T-helper 17 cell (primary cell): ENCODE measurements at regions not wholly inside any gene's neighbourhood (a gene's known extent, or its start where the extent isn't known, plus 50 kb on each side); places are given as distances from the start of the nearest gene placed in this dataset.

ENCODE experiments used
- ATAC-seq: fragments of 150-1000 bp; cut with Tn5 transposase; 2 replicates; pipeline ENCODE4 v1.10.0; 2021; ENCODE audit warnings: mild to moderate bottlenecking, moderate library complexity
- DNase-seq, 3 donors: peaks; one replicate each; pipeline versions ENCODE4 v3.0.0 to v3.0.0-alpha.2; 2020 to 2021
- H3K9me3 ChIP-seq: one replicate; pipeline ENCODE4 v1.7.0; 2013; ENCODE audit warnings: low read length, mild to moderate bottlenecking; ENCODE audit not compliant: control insufficient read depth, poor library complexity, severe bottlenecking
- H3K27ac Mint-ChIP-seq: one replicate; pipeline ENCODE4 v1.8.0; 2022; ENCODE audit warnings: mild to moderate bottlenecking, moderate library complexity, mixed read lengths
- H3K27me3 Mint-ChIP-seq: one replicate; pipeline ENCODE4 v1.8.0; 2022; ENCODE audit warnings: mixed read lengths
- H3K36me3 Mint-ChIP-seq: one replicate; pipeline ENCODE4 v1.8.0; 2022; ENCODE audit warnings: low read depth, mixed read lengths
- H3K4me1 Mint-ChIP-seq: one replicate; pipeline ENCODE4 v1.8.0; 2022; ENCODE audit warnings: mild to moderate bottlenecking, mixed read lengths
- H3K4me3 Mint-ChIP-seq: one replicate; pipeline ENCODE4 v1.8.0; 2022; ENCODE audit warnings: mild to moderate bottlenecking, moderate library complexity, mixed read lengths

GRCh38 chr1:213669964-213670691 lies 317.6 kb upstream of the PROX1 start:
- no peak overlapping the region for H3K4me3 Mint-ChIP-seq
- DNase-seq, result no peak
- no peaks in the 10 kb centered on the region for H3K27me3 Mint-ChIP-seq
- no peaks in the 10 kb centered on the region for H3K36me3 Mint-ChIP-seq
- H3K9me3 ChIP-seq, result no peaks in the 10 kb centered on the region
- peak; percentile 84 for ATAC-seq
- H3K27ac Mint-ChIP-seq, result no peak overlapping the region
- peaks cover 3% of the 10 kb centered on the region for H3K4me1 Mint-ChIP-seq

GRCh38 chr1:213670692-213671023 lies 317.1 kb upstream of the PROX1 start:
- no peak for ATAC-seq
- no peaks in the 10 kb centered on the region for H3K27me3 Mint-ChIP-seq
- H3K36me3 Mint-ChIP-seq, result no peaks in the 10 kb centered on the region
- no peak overlapping the region for H3K4me3 Mint-ChIP-seq
- peaks cover 3% of the 10 kb centered on the region for H3K4me1 Mint-ChIP-seq
- DNase-seq, result no peak
- H3K27ac Mint-ChIP-seq, result no peak overlapping the region
- no peaks in the 10 kb centered on the region for H3K9me3 ChIP-seq

- DNase-seq, result no peak
- H3K9me3 ChIP-seq, result no peaks in the 10 kb centered on the region
- Mint-ChIP-seq H3K36me3 (no peaks in the 10 kb centered on the region), H3K4me1 (peaks cover 3% of the 10 kb centered on the region), H3K4me3 (no peak overlapping the region), H3K27ac (no peak overlapping the region), H3K27me3 (no peaks in the 10 kb centered on the region)
- ATAC-seq, result no peak
Observed at GRCh38 chr1:213675043-213675442, 312.7 kb upstream of the PROX1 start.

- Mint-ChIP-seq H3K4me1 (no peaks in the 10 kb centered on the region), H3K36me3 (no peaks in the 10 kb centered on the region), H3K27me3 (no peaks in the 10 kb centered on the region), H3K27ac (no peak overlapping the region), H3K4me3 (no peak overlapping the region)
- no peaks in the 10 kb centered on the region for H3K9me3 ChIP-seq
- no peak for ATAC-seq
- no peak for DNase-seq
Observed at GRCh38 chr1:213676736-213677135, 311.0 kb upstream of the PROX1 start.

GRCh38 chr1:213678348-213678747 lies 309.4 kb upstream of the PROX1 start:
- no peaks in the 10 kb centered on the region for H3K9me3 ChIP-seq
- Mint-ChIP-seq H3K27ac (no peak overlapping the region), H3K27me3 (peaks cover 6% of the 10 kb centered on the region), H3K36me3 (no peaks in the 10 kb centered on the region), H3K4me1 (no peaks in the 10 kb centered on the region), H3K4me3 (no peak overlapping the region)
- DNase-seq (no peak), ATAC-seq (no peak)

- Mint-ChIP-seq H3K36me3 (no peaks in the 10 kb centered on the region), H3K27ac (no peak overlapping the region), H3K4me1 (no peaks in the 10 kb centered on the region), H3K27me3 (peaks cover 6% of the 10 kb centered on the region), H3K4me3 (no peak overlapping the region)
- ATAC-seq (no peak), DNase-seq (no peak)
- H3K9me3 ChIP-seq, result no peaks in the 10 kb centered on the region
Observed at GRCh38 chr1:213678753-213679152, 309.0 kb upstream of the PROX1 start.

- no peaks in the 10 kb centered on the region for H3K9me3 ChIP-seq
- H3K4me3 Mint-ChIP-seq, result no peak overlapping the region
- no peak overlapping the region for H3K27ac Mint-ChIP-seq
- no peaks in the 10 kb centered on the region for H3K36me3 Mint-ChIP-seq
- ATAC-seq, result no peak
- DNase-seq, result no peak
- H3K4me1 Mint-ChIP-seq, result no peaks in the 10 kb centered on the region
- peaks cover 6% of the 10 kb centered on the region for H3K27me3 Mint-ChIP-seq
Observed at GRCh38 chr1:213679153-213679552, 308.6 kb upstream of the PROX1 start.

- H3K9me3 ChIP-seq, result no peaks in the 10 kb centered on the region
- no peaks in the 10 kb centered on the region for H3K4me1 Mint-ChIP-seq
- H3K27ac Mint-ChIP-seq, result no peak overlapping the region
- ATAC-seq (no peak), DNase-seq (no peak)
- H3K36me3 Mint-ChIP-seq, result no peaks in the 10 kb centered on the region
- H3K27me3 Mint-ChIP-seq, result peaks cover 6% of the 10 kb centered on the region
- H3K4me3 Mint-ChIP-seq, result no peak overlapping the region
Observed at GRCh38 chr1:213680677-213681325, 307.0 kb upstream of the PROX1 start.

GRCh38 chr1:213681788-213682340 lies 305.9 kb upstream of the PROX1 start:
- no peak overlapping the region for H3K4me3 Mint-ChIP-seq
- peaks cover 6% of the 10 kb centered on the region for H3K27me3 Mint-ChIP-seq
- H3K36me3 Mint-ChIP-seq, result no peaks in the 10 kb centered on the region
- H3K9me3 ChIP-seq, result no peaks in the 10 kb centered on the region
- DNase-seq (no peak), ATAC-seq (no peak)
- H3K4me1 Mint-ChIP-seq, result no peaks in the 10 kb centered on the region
- H3K27ac Mint-ChIP-seq, result no peak overlapping the region

GRCh38 chr1:213683529-213683928 lies 304.2 kb upstream of the PROX1 start:
- no peak for ATAC-seq
- Mint-ChIP-seq H3K27ac (no peak overlapping the region), H3K36me3 (no peaks in the 10 kb centered on the region), H3K27me3 (peaks cover 6% of the 10 kb centered on the region), H3K4me3 (no peak overlapping the region), H3K4me1 (no peaks in the 10 kb centered on the region)
- no peak for DNase-seq
- H3K9me3 ChIP-seq, result no peaks in the 10 kb centered on the region

GRCh38 chr1:213684454-213684853 lies 303.3 kb upstream of the PROX1 start:
- H3K4me3 Mint-ChIP-seq, result no peak overlapping the region
- DNase-seq (no peak), ATAC-seq (no peak)
- no peaks in the 10 kb centered on the region for H3K9me3 ChIP-seq
- H3K4me1 Mint-ChIP-seq, result no peaks in the 10 kb centered on the region
- H3K27ac Mint-ChIP-seq, result no peak overlapping the region
- no peaks in the 10 kb centered on the region for H3K36me3 Mint-ChIP-seq
- peaks cover 6% of the 10 kb centered on the region for H3K27me3 Mint-ChIP-seq

- DNase-seq (no peak), ATAC-seq (no peak)
- Mint-ChIP-seq H3K4me1 (no peaks in the 10 kb centered on the region), H3K27ac (no peak overlapping the region), H3K4me3 (no peak overlapping the region), H3K36me3 (no peaks in the 10 kb centered on the region), H3K27me3 (peaks cover 6% of the 10 kb centered on the region)
- no peaks in the 10 kb centered on the region for H3K9me3 ChIP-seq
Observed at GRCh38 chr1:213685992-213686582, 301.7 kb upstream of the PROX1 start.

- no peaks in the 10 kb centered on the region for H3K4me1 Mint-ChIP-seq
- ATAC-seq (no peak), DNase-seq (no peak)
- no peak overlapping the region for H3K27ac Mint-ChIP-seq
- H3K27me3 Mint-ChIP-seq, result peaks cover 4% of the 10 kb centered on the region
- H3K9me3 ChIP-seq, result no peaks in the 10 kb centered on the region
- H3K4me3 Mint-ChIP-seq, result no peak overlapping the region
- no peaks in the 10 kb centered on the region for H3K36me3 Mint-ChIP-seq
Observed at GRCh38 chr1:213686983-213687382, 300.8 kb upstream of the PROX1 start.
